ENCODE measurements at regions not wholly inside any gene's neighbourhood (a gene's known extent, or its start where the extent isn't known, plus 50 kb on each side); places are given as distances from the start of the nearest gene placed in this dataset.

GRCh38 chr18:51248685-51249084 is 51.2 kb upstream of the MEX3C start:
- TF ChIP-seq ZC3H10 (CRISPR knock-in tag; IDR thresholded peaks at IDR 0.05): no peak
- ATAC-seq: no peak

GRCh38 chr18:51250006-51250405 is 52.5 kb upstream of the MEX3C start:
- TF ChIP-seq ZNF8 (CRISPR knock-in tag; IDR thresholded peaks at IDR 0.05) (no peak), SNAI2 (CRISPR knock-in tag; IDR thresholded peaks at IDR 0.05) (no peak), TCF4 (CRISPR knock-in tag; IDR thresholded peaks at IDR 0.05; ENCODE audit: borderline replicate concordance) (no peak), ZNF70 (CRISPR knock-in tag; IDR thresholded peaks at IDR 0.05) (no peak), CSDC2 (CRISPR knock-in tag; IDR thresholded peaks at IDR 0.05) (no peak), RARB (CRISPR knock-in tag; IDR thresholded peaks at IDR 0.05) (no peak)
- ATAC-seq: no peak

- no peak for ATAC-seq
These were observed 53.1 kb upstream of the MEX3C start for GRCh38 chr18:51250458-51251024.

GRCh38 chr18:51251625-51252024 is 54.1 kb upstream of the MEX3C start:
- no peak for TF ChIP-seq ZNF8 (CRISPR knock-in tag; IDR thresholded peaks at IDR 0.05)
- no peak for TF ChIP-seq PATZ1 (CRISPR knock-in tag; IDR thresholded peaks at IDR 0.05; ENCODE audit: borderline replicate concordance)
- no peak for TF ChIP-seq CSDC2 (CRISPR knock-in tag; IDR thresholded peaks at IDR 0.05)
- TF ChIP-seq BACH2 (CRISPR knock-in tag; IDR thresholded peaks at IDR 0.05; ENCODE audit: borderline replicate concordance): no peak
- no peak for TF ChIP-seq ISL1 (CRISPR knock-in tag; IDR thresholded peaks at IDR 0.05)
- TF ChIP-seq ZC3H10 (CRISPR knock-in tag; IDR thresholded peaks at IDR 0.05): no peak
- TF ChIP-seq ZNF565 (CRISPR knock-in tag; conservative IDR thresholded peaks at IDR 0.05; ENCODE audit: low read depth): no peak
- no peak for TF ChIP-seq OSR1 (CRISPR knock-in tag; IDR thresholded peaks at IDR 0.05)
- ATAC-seq: no peak

More at GRCh38 chr18:51250458-51251024, 53.1 kb upstream of the MEX3C start:
- TF ChIP-seq ZNF565 (CRISPR knock-in tag; conservative IDR thresholded peaks at IDR 0.05; ENCODE audit: low read depth) (no peak), CSDC2 (CRISPR knock-in tag; IDR thresholded peaks at IDR 0.05) (no peak), PPARA (CRISPR knock-in tag; IDR thresholded peaks at IDR 0.05; ENCODE audit: borderline replicate concordance) (no peak), RARB (CRISPR knock-in tag; IDR thresholded peaks at IDR 0.05) (no peak), SNAI2 (CRISPR knock-in tag; IDR thresholded peaks at IDR 0.05) (no peak), TCF4 (CRISPR knock-in tag; IDR thresholded peaks at IDR 0.05; ENCODE audit: borderline replicate concordance) (no peak), ZFP30 (CRISPR knock-in tag; IDR thresholded peaks at IDR 0.05) (no peak), OSR1 (CRISPR knock-in tag; IDR thresholded peaks at IDR 0.05) (no peak), ARNTL (CRISPR knock-in tag; IDR thresholded peaks at IDR 0.05; ENCODE audit: borderline replicate concordance, low read depth) (no peak)
- TF ChIP-seq, protein P1, sequence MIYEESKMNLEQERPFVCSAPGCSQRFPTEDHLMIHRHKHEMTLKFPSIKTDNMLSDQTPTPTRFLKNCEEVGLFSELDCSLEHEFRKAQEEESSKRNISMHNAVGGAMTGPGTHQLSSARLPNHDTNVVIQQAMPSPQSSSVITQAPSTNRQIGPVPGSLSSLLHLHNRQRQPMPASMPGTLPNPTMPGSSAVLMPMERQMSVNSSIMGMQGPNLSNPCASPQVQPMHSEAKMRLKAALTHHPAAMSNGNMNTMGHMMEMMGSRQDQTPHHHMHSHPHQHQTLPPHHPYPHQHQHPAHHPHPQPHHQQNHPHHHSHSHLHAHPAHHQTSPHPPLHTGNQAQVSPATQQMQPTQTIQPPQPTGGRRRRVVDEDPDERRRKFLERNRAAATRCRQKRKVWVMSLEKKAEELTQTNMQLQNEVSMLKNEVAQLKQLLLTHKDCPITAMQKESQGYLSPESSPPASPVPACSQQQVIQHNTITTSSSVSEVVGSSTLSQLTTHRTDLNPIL (CRISPR knock-in tag; IDR thresholded peaks at IDR 0.05; ENCODE audit: low read depth): no peak

- no peak for ATAC-seq
- no peak for TF ChIP-seq ZFP30 (CRISPR knock-in tag; IDR thresholded peaks at IDR 0.05)
- TF ChIP-seq RARB (CRISPR knock-in tag; IDR thresholded peaks at IDR 0.05): no peak
- TF ChIP-seq, protein P2, sequence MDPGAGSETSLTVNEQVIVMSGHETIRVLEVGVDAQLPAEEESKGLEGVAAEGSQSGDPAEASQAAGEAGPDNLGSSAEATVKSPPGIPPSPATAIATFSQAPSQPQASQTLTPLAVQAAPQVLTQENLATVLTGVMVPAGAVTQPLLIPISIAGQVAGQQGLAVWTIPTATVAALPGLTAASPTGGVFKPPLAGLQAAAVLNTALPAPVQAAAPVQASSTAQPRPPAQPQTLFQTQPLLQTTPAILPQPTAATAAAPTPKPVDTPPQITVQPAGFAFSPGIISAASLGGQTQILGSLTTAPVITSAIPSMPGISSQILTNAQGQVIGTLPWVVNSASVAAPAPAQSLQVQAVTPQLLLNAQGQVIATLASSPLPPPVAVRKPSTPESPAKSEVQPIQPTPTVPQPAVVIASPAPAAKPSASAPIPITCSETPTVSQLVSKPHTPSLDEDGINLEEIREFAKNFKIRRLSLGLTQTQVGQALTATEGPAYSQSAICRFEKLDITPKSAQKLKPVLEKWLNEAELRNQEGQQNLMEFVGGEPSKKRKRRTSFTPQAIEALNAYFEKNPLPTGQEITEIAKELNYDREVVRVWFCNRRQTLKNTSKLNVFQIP (CRISPR knock-in tag; IDR thresholded peaks at IDR 0.05; ENCODE audit: borderline replicate concordance, low read depth): no peak
- no peak for TF ChIP-seq CSDC2 (CRISPR knock-in tag; IDR thresholded peaks at IDR 0.05)
- no peak for TF ChIP-seq TCF4 (CRISPR knock-in tag; IDR thresholded peaks at IDR 0.05; ENCODE audit: borderline replicate concordance)
- no peak for TF ChIP-seq ZNF8 (CRISPR knock-in tag; IDR thresholded peaks at IDR 0.05)
- TF ChIP-seq CSRNP3 (CRISPR knock-in tag; IDR thresholded peaks at IDR 0.05): no peak
- TF ChIP-seq ZNF565 (CRISPR knock-in tag; conservative IDR thresholded peaks at IDR 0.05; ENCODE audit: low read depth): no peak
- TF ChIP-seq BACH2 (CRISPR knock-in tag; IDR thresholded peaks at IDR 0.05; ENCODE audit: borderline replicate concordance): no peak
- TF ChIP-seq PATZ1 (CRISPR knock-in tag; IDR thresholded peaks at IDR 0.05; ENCODE audit: borderline replicate concordance): no peak
- TF ChIP-seq, protein P1 (CRISPR knock-in tag; IDR thresholded peaks at IDR 0.05; ENCODE audit: low read depth): no peak
- no peak for TF ChIP-seq TOX (CRISPR knock-in tag; IDR thresholded peaks at IDR 0.05; ENCODE audit: borderline replicate concordance)
- TF ChIP-seq OSR1 (CRISPR knock-in tag; IDR thresholded peaks at IDR 0.05): no peak
- TF ChIP-seq SNAI2 (CRISPR knock-in tag; IDR thresholded peaks at IDR 0.05): no peak
- TF ChIP-seq ARNTL (CRISPR knock-in tag; IDR thresholded peaks at IDR 0.05; ENCODE audit: borderline replicate concordance, low read depth): no peak
- no peak for TF ChIP-seq ISL1 (CRISPR knock-in tag; IDR thresholded peaks at IDR 0.05)
These were observed 56.0 kb upstream of the MEX3C start for GRCh38 chr18:51253476-51253875.

All from SK-N-SH treated with all-trans-retinoic acid at 6 μM for 48 hours (cell line).